Esophagus muscularis mucosa (tissue), 3 donors: ENCODE measurements at regions not wholly inside any gene's neighbourhood (a gene's known extent, or its start where the extent isn't known, plus 50 kb on each side); places are given as distances from the start of the nearest gene placed in this dataset.

Source experiments
- CTCF ChIP-seq, 3 experiments: fragments of 200-600 bp in 2 of 3; fragments of 450-650 bp in 1 of 3; sonication (generic) in 2 of 3; IDR thresholded peaks; one replicate each; pipeline ENCODE4 v1.5.1; 2017 to 2019; ENCODE audit warnings: antibody characterized with exemption in 3 of 3, mild to moderate bottlenecking in 2 of 3, moderate library complexity in 1 of 3
- POLR2A ChIP-seq: fragments of 450-650 bp; IDR thresholded peaks from one replicate; pipeline ENCODE4 v1.6.1; 2017; ENCODE audit warnings: antibody characterized with exemption, moderate library complexity, mild to moderate bottlenecking, low read depth

- TF ChIP-seq CTCF (IDR thresholded peaks at IDR 0.05) (no peak), POLR2A (no peak)
Observed at GRCh38 chr9:79020276-79020675, 551.5 kb upstream of the TLE4 start.
